ENCODE measurements at regions not wholly inside any gene's neighbourhood (a gene's known extent, or its start where the extent isn't known, plus 50 kb on each side); places are given as distances from the start of the nearest gene placed in this dataset.

- no peak for DNase-seq (ENCODE audit: extremely low read depth, low read depth)
- H3K4me3 ChIP-seq (replicated peaks; ENCODE audit: low read depth, low read length) = no peak overlapping the region
- TF ChIP-seq CTCF (IDR thresholded peaks at IDR 0.05; ENCODE audit: low read depth, low read length, missing control alignments) = no peak
Measured at GRCh38 chr17:55625521-55625920, 97.1 kb downstream of the TMEM100 start.

DNA sequence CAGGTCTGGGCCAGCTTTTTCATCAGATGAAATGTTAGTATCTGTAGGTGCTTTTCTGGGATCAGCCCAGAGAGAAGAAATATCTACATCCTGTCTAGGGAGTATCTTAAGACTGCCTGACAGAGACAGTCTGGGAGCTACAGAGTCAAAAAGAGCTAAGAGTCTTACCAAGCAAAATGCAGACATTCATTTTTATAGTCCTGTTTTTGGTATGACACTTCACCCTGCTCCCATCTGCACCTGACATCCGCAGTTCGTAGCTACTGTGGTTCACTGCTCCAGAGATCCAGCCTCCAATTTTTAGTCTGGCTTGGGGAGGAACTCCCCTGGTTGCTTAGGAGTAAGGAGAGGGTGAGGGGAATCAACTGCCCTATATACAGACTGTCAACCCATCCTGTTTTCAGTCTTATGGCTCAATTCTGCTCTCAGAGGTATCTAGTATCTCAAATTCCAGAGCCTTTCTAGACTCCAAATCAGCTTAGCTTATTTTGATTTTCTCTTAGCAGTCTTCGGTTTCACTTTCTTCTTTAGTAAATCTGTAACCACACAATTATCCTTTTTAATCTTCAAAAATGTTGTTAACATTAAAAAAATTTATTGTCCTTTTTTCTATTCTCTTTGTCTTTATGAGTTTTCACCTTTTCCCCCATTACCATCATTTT, 97.8 kb downstream of the TMEM100 start:
- no peak for DNase-seq (ENCODE audit: extremely low read depth, low read depth)

DNA sequence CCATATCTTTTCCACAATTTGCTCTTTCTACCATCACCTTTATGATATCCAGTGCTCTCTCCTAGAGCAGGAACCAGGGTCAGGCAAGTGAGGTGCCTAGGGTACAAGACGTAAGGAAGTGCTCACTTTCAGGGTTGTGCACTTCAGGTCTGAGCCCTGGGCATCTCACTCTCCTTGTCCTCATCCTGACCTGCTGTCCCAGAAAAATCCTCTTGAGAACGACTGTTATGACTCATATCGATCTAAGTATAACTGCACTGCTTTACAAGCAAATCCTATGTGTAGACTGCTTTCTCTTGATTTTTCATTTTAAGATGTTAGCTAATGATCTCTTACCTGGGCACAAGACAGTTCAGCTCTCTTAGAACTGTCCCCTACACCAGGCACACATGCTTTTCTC, 100.1 kb downstream of the TMEM100 start:
- no peak for DNase-seq (ENCODE audit: extremely low read depth, low read depth)
- TF ChIP-seq CTCF (IDR thresholded peaks at IDR 0.05; ENCODE audit: low read depth, low read length, missing control alignments) = no peak
- no peak overlapping the region for H3K4me3 ChIP-seq (replicated peaks; ENCODE audit: low read depth, low read length)

More for the DNA sequence above, 97.8 kb downstream of the TMEM100 start:
- H3K4me3 ChIP-seq (replicated peaks; ENCODE audit: low read depth, low read length) = no peak overlapping the region
- TF ChIP-seq CTCF (IDR thresholded peaks at IDR 0.05; ENCODE audit: low read depth, low read length, missing control alignments) = no peak

DNA sequence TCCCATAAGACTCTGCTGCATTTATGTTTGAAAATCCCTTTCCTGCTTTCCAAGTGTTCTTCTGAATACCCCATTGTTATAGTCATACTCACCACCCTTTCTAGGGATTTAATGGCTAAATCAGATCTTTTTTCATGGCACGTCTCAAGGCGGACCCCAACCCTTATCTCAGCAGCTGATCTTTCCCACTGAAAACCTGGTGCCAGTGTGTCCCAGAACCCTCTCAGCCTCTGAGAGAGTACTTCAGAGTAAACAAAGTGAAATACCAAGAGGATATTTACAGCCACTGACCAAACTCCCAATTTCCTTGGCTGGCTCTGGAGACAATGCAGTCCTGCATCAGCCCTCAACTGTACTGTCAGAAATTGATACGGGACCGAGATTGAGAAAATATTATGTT, 101.7 kb downstream of the TMEM100 start:
- no peak for DNase-seq (ENCODE audit: extremely low read depth, low read depth)
- no peak for TF ChIP-seq CTCF (IDR thresholded peaks at IDR 0.05; ENCODE audit: low read depth, low read length, missing control alignments)
- no peak overlapping the region for H3K4me3 ChIP-seq (replicated peaks; ENCODE audit: low read depth, low read length)

GRCh38 chr17:55620023-55620422, 102.6 kb downstream of the TMEM100 start:
- no peak for DNase-seq (ENCODE audit: extremely low read depth, low read depth)
- H3K4me3 ChIP-seq (replicated peaks; ENCODE audit: low read depth, low read length) = no peak overlapping the region
- TF ChIP-seq CTCF (IDR thresholded peaks at IDR 0.05; ENCODE audit: low read depth, low read length, missing control alignments) = no peak

DNA sequence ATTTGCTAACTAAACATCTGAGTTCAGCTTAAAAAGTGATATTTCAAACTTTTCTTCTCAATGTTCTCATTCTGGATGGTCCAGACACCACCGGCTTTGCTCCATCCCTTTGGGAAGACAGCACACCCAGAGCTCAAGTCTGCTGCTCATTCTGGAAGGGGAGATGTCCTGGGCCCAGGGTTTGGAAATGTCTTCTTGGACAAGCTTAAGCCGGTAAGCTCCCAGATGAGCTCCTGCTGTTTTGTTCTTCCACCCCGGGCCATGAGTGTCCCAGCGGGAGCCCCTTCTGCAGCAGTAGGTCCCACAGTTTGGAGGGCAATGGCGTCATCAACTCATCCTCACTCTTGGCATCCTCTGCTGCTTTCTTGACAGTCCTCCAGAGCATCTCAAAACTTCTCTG, 105.2 kb downstream of the TMEM100 start:
- H3K4me3 ChIP-seq (replicated peaks; ENCODE audit: low read depth, low read length) = no peak overlapping the region
- TF ChIP-seq CTCF (IDR thresholded peaks at IDR 0.05; ENCODE audit: low read depth, low read length, missing control alignments) = no peak
- DNase-seq (ENCODE audit: extremely low read depth, low read depth) = no peak

DNA sequence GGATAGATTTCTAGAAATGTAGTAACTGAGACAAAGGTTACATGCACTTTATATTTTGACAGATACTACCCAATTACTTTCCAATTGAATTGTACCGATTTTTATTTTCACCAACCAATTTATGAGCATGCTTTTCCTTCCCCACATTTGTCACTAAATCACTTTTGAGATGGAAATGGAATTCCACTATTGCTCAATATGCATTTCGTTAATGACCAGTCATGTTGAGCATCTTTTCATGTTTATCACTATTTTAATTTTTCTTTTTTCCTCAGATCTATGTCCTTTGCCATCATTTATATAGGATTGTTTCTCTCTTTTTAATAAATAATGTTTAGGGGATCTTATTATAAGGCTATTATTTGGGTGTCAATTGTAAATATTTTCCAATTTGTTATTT, 102.8 kb upstream of the SMIM36 start:
- no peak overlapping the region for H3K4me3 ChIP-seq (replicated peaks; ENCODE audit: low read depth, low read length)
- no peak for DNase-seq (ENCODE audit: extremely low read depth, low read depth)
- TF ChIP-seq CTCF (IDR thresholded peaks at IDR 0.05; ENCODE audit: low read depth, low read length, missing control alignments) = no peak

Data from HFF-Myc (cell line).